ENCODE measurements at regions not wholly inside any gene's neighbourhood (a gene's known extent, or its start where the extent isn't known, plus 50 kb on each side); places are given as distances from the start of the nearest gene placed in this dataset.

- FAIRE-seq (no peak), DNase-seq (ENCODE audit: low read depth, low spot score) (no peak)
- H3K27me3 ChIP-seq (ENCODE audit: control insufficient read depth, extremely low read depth, insufficient read depth, low read length), result no peaks in the 10 kb centered on the region
- dilution Hi-C loops (cut with MboI; ENCODE audit: extremely low pct_ligation_motif_present, low sequenced_read_pairs), result no loop called here
- no peak overlapping the region for H2AFZ ChIP-seq (ENCODE audit: control insufficient read depth, low read length)
- no peaks in the 10 kb centered on the region for H4K20me1 ChIP-seq (ENCODE audit: control insufficient read depth, extremely low read depth, insufficient read depth, low read length)
- H3K9me3 ChIP-seq (ENCODE audit: control insufficient read depth, low read depth, low read length), result no peaks in the 10 kb centered on the region
- no peak overlapping the region for H3K9ac ChIP-seq (ENCODE audit: control insufficient read depth, extremely low read depth, insufficient read depth, low read length)
- peaks cover 7% of the 10 kb centered on the region for H3K4me1 ChIP-seq (ENCODE audit: control insufficient read depth, extremely low read depth, insufficient read depth, low read length)
- no peak overlapping the region for H3K4me3 ChIP-seq (ENCODE audit: control insufficient read depth in 2 of 3, extremely low read depth in 1 of 3, insufficient read depth in 2 of 3, low read depth in 1 of 3, low read length in 3 of 3)
- H3K79me2 ChIP-seq (ENCODE audit: control insufficient read depth, insufficient read depth, low read length), result no peaks in the 10 kb centered on the region
- no peaks in the 10 kb centered on the region for H3K9me1 ChIP-seq (ENCODE audit: control insufficient read depth, extremely low read depth, insufficient read depth, low read length)
- no peak overlapping the region for H3K4me2 ChIP-seq (ENCODE audit: control insufficient read depth, extremely low read depth, insufficient read depth, low read depth, low read length)
- no peaks in the 10 kb centered on the region for H3K36me3 ChIP-seq (ENCODE audit: control insufficient read depth in 2 of 2, extremely low read depth in 1 of 2, insufficient read depth in 2 of 2, low read length in 2 of 2)
- TF ChIP-seq EZH2 (IDR thresholded peaks at IDR 0.05; ENCODE audit: low read length) (no peak), CTCF (optimal IDR thresholded peaks at IDR 0.05 in 1 of 3, IDR thresholded peaks at IDR 0.05 in 1 of 3, conservative IDR thresholded peaks at IDR 0.05 in 1 of 3; ENCODE audit: extremely low read depth in 1 of 3, insufficient read depth in 2 of 3, low read length in 3 of 3) (no peak)
- H3K27ac ChIP-seq (ENCODE audit: control insufficient read depth, insufficient read depth, low read length), result no peak overlapping the region
These were observed 132.5 kb upstream of the ZNF648 start for GRCh38 chr1:182193908-182194550.

DNA sequence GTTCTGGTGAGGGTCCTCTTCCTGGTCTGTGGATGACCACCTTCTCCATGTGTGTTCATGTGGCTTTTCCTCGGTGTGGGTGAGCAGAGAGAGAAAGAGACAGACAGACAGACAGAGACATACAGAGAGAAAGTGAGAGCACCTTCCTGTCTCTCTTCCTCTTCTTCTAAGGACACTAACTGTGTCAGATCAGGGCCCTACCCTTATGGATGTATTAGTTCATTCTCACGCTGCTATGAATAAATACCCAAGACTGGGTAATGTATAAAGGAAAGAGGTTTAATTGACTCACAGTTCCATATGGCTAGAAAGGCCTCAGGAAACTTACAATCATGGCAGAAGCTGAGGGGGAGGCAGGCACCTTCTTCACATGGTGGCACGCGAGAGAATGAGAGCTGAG, 131.5 kb upstream of the ZNF648 start:
- no peaks in the 10 kb centered on the region for H4K20me1 ChIP-seq (ENCODE audit: control insufficient read depth, extremely low read depth, insufficient read depth, low read length)
- H3K4me1 ChIP-seq (ENCODE audit: control insufficient read depth, extremely low read depth, insufficient read depth, low read length), result no peaks in the 10 kb centered on the region
- H3K27ac ChIP-seq (ENCODE audit: control insufficient read depth, insufficient read depth, low read length), result no peak overlapping the region
- DNase-seq (ENCODE audit: low read depth, low spot score) (no peak), FAIRE-seq (no peak)
- H3K9me1 ChIP-seq (ENCODE audit: control insufficient read depth, extremely low read depth, insufficient read depth, low read length), result no peaks in the 10 kb centered on the region
- no peak overlapping the region for H3K4me3 ChIP-seq (ENCODE audit: control insufficient read depth in 2 of 3, extremely low read depth in 1 of 3, insufficient read depth in 2 of 3, low read depth in 1 of 3, low read length in 3 of 3)
- H3K4me2 ChIP-seq (ENCODE audit: control insufficient read depth, extremely low read depth, insufficient read depth, low read depth, low read length), result no peak overlapping the region
- H3K9me3 ChIP-seq (ENCODE audit: control insufficient read depth, low read depth, low read length), result no peaks in the 10 kb centered on the region
- TF ChIP-seq CTCF (optimal IDR thresholded peaks at IDR 0.05 in 1 of 3, IDR thresholded peaks at IDR 0.05 in 1 of 3, conservative IDR thresholded peaks at IDR 0.05 in 1 of 3; ENCODE audit: extremely low read depth in 1 of 3, insufficient read depth in 2 of 3, low read length in 3 of 3) (no peak), EZH2 (IDR thresholded peaks at IDR 0.05; ENCODE audit: low read length) (no peak)
- no peak overlapping the region for H3K9ac ChIP-seq (ENCODE audit: control insufficient read depth, extremely low read depth, insufficient read depth, low read length)
- H3K79me2 ChIP-seq (ENCODE audit: control insufficient read depth, insufficient read depth, low read length), result no peaks in the 10 kb centered on the region
- dilution Hi-C loops (cut with MboI; ENCODE audit: extremely low pct_ligation_motif_present, low sequenced_read_pairs), result no loop called here
- H3K36me3 ChIP-seq (ENCODE audit: control insufficient read depth in 2 of 2, extremely low read depth in 1 of 2, insufficient read depth in 2 of 2, low read length in 2 of 2), result no peaks in the 10 kb centered on the region
- no peak overlapping the region for H2AFZ ChIP-seq (ENCODE audit: control insufficient read depth, low read length)
- H3K27me3 ChIP-seq (ENCODE audit: control insufficient read depth, extremely low read depth, insufficient read depth, low read length), result no peaks in the 10 kb centered on the region

Data from keratinocyte (primary cell).